ENCODE measurements at regions not wholly inside any gene's neighbourhood (a gene's known extent, or its start where the extent isn't known, plus 50 kb on each side); places are given as distances from the start of the nearest gene placed in this dataset.
"Not testable (repeated sequence)": the region's sequence is repeated elsewhere in the genome, so short reads cannot be mapped to it uniquely, and the experiment has no call there.

GRCh38 chr7:29748286-29749099 is 57.8 kb upstream of the WIPF3 start:
- Histone ChIP-seq H3K27me3 (ENCODE audit: control insufficient read depth, insufficient read depth, low read length) (peaks cover 3% of the 10 kb centered on the region; the same call in 1 of the 2 replicates), H3K27ac (ENCODE audit: low read length) (no peak overlapping the region), H3K4me3 (ENCODE audit: low read depth in 2 of 2, low read length in 2 of 2) (no peak overlapping the region), H3K4me1 (ENCODE audit: control insufficient read depth, insufficient read depth, low read length) (peaks cover 3% of the 10 kb centered on the region), H3K36me3 (ENCODE audit: control insufficient read depth, insufficient read depth, low read length) (no peaks in the 10 kb centered on the region), H3K9me3 (ENCODE audit: control insufficient read depth, insufficient read depth, low read depth, low read length) (no peaks in the 10 kb centered on the region)
- ChIA-PET POLR2A (interaction anchor here (0.6 kb wide), 1 partner anchor 746 kb away, joined by 3 read pairs; no protein-coding TSS in a partner anchor), CTCF (interaction anchor here (0.7 to 1.9 kb wide), 4 partner anchors 60 to 313 kb away, joined by 3 to 16 read pairs (median 5); no protein-coding TSS in a partner anchor)
- in situ Hi-C loops (cut with HindIII; ENCODE audit: low pct_unique_long_range_greater_than_20kb, low sequenced_read_pairs) (no loop called here), intact Hi-C loops (cut with micrococcal nuclease; ENCODE audit: unreplicated experiment) (loop anchor here (1.0 to 5.0 kb wide), 2 partner anchors 173 to 324 kb away; no protein-coding TSS in a partner anchor)
- ATAC-seq = peak; percentile 95
- peak; percentile 51 for DNase-seq (ENCODE audit: low read depth, low spot score)
- no TSS peak for BruUV-seq (replicated peaks)
- TF ChIP-seq CTCF (IDR thresholded peaks at IDR 0.05) = peak; percentile 87; the same call in 1 of the 2 replicates
- TF ChIP-seq TCF7L2 (IDR thresholded peaks at IDR 0.05; ENCODE audit: low read depth, low read length) = no peak
- 0 out of 4 replicates have a peak, but pooled peaks of 1 of the 2 experiments have one; percentile 15 for TF ChIP-seq REST (IDR thresholded peaks at IDR 0.05; ENCODE audit: insufficient read depth in 1 of 2, low read depth in 2 of 2, low read length in 1 of 2)

DNA sequence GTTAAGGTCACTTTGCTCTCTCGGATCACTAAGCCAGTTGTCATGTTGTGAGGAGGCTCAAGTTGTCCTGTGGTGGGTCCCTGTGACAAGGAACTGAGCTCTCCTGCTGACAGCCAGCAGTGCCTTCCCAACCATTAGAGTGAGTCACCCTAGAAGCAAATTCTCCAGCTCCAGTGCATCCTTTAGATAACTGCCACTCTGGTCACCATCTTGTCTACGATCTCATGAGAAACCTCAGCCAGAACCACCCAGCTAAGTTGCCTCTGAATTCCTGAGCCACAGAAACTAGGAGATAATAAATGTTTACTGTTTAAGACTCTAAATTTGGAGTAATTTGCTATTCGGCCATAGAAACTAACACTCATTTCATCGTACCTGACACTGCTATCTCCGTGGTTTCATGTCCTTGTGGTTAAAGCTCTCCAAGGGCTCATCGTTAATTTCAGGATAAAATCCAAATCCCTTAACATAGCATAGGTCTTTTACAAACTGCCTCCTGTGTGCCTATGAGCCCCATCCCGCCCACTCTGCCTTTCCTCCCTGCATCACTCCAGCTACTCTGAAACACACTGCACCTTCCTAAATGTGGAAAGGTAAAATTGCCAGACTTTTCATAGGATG is 56.5 kb upstream of the WIPF3 start:
- intact Hi-C loops (cut with micrococcal nuclease; ENCODE audit: unreplicated experiment) = loop anchor here (1.0 to 5.0 kb wide), 2 partner anchors 101 to 322 kb away; no protein-coding TSS in a partner anchor
- in situ Hi-C loops (cut with HindIII; ENCODE audit: low pct_unique_long_range_greater_than_20kb, low sequenced_read_pairs) = no loop called here
- Histone ChIP-seq H3K4me1 (ENCODE audit: control insufficient read depth, insufficient read depth, low read length) (peaks cover 3% of the 10 kb centered on the region), H3K27me3 (ENCODE audit: control insufficient read depth, insufficient read depth, low read length) (peaks cover 6% of the 10 kb centered on the region; the same call in 1 of the 2 replicates), H3K4me3 (ENCODE audit: low read depth in 2 of 2, low read length in 2 of 2) (no peak overlapping the region), H3K27ac (ENCODE audit: low read length) (no peak overlapping the region), H3K36me3 (ENCODE audit: control insufficient read depth, insufficient read depth, low read length) (no peaks in the 10 kb centered on the region), H3K9me3 (ENCODE audit: control insufficient read depth, insufficient read depth, low read depth, low read length) (no peaks in the 10 kb centered on the region)
- ATAC-seq (peak; percentile 36), DNase-seq (ENCODE audit: low read depth, low spot score) (no peak)
- ChIA-PET CTCF (interaction anchor here (1.3 kb wide), 1 partner anchor 171 kb away, joined by 3 read pairs; no protein-coding TSS in a partner anchor), POLR2A (no interaction called here)
- no TSS peak for BruUV-seq (replicated peaks)
- no peak for TF ChIP-seq SIN3A (IDR thresholded peaks at IDR 0.05; ENCODE audit: borderline replicate concordance, insufficient read depth, low read depth, low read length)
- TF ChIP-seq REST (IDR thresholded peaks at IDR 0.05; ENCODE audit: insufficient read depth in 1 of 2, low read depth in 2 of 2, low read length in 1 of 2) = no peak
- no peak for TF ChIP-seq POLR2AphosphoS5 (IDR thresholded peaks at IDR 0.05; ENCODE audit: low read depth, low read length)
- TF ChIP-seq CTCF (IDR thresholded peaks at IDR 0.05) = no peak
- no peak for TF ChIP-seq TCF7L2 (IDR thresholded peaks at IDR 0.05; ENCODE audit: low read depth, low read length)

- intact Hi-C loops (cut with micrococcal nuclease; ENCODE audit: unreplicated experiment) = loop anchor here (1.0 kb wide), 1 partner anchor 101 kb away; no protein-coding TSS in a partner anchor
- H3K4me3 ChIP-seq (ENCODE audit: low read depth in 2 of 2, low read length in 2 of 2); H3K27ac ChIP-seq (ENCODE audit: low read length); H3K36me3 ChIP-seq (ENCODE audit: control insufficient read depth, insufficient read depth, low read length); H3K9me3 ChIP-seq (ENCODE audit: control insufficient read depth, insufficient read depth, low read depth, low read length); in situ Hi-C loops (cut with HindIII; ENCODE audit: low pct_unique_long_range_greater_than_20kb, low sequenced_read_pairs); H3K4me1 ChIP-seq (ENCODE audit: control insufficient read depth, insufficient read depth, low read length); DNase-seq (ENCODE audit: low read depth, low spot score); BruUV-seq (replicated peaks): not testable (repeated sequence)
- peaks cover 11% of the 10 kb centered on the region; the same call in 1 of the 2 replicates for H3K27me3 ChIP-seq (ENCODE audit: control insufficient read depth, insufficient read depth, low read length)
- ATAC-seq = 0 out of 2 replicates have a peak, but pooled peaks have one; percentile 14
- ChIA-PET POLR2A (interaction anchor here (0.6 kb wide), 1 partner anchor 102 kb away, joined by 3 read pairs; no protein-coding TSS in a partner anchor), CTCF (interaction anchor here (1.3 kb wide), 1 partner anchor 171 kb away, joined by 3 read pairs; no protein-coding TSS in a partner anchor)
Observed at GRCh38 chr7:29750373-29750940, 55.9 kb upstream of the WIPF3 start.

Data from Panc1 (cell line).